Activated T-cell treated with anti-CD3 and anti-CD28 coated beads for 1 hour (primary cell): ENCODE measurements at regions not wholly inside any gene's neighbourhood (a gene's known extent, or its start where the extent isn't known, plus 50 kb on each side); places are given as distances from the start of the nearest gene placed in this dataset.
"Not testable (repeated sequence)": the region's sequence is repeated elsewhere in the genome, so short reads cannot be mapped to it uniquely, and the experiment has no call there.

ENCODE experiments used
- DNase-seq: peaks from one replicate; pipeline ENCODE4 v3.0.0-alpha.2; 2020; ENCODE audit warnings: low read depth

GRCh38 chr16:85514598-85515318, 98.4 kb upstream of the GSE1 start:
- DNase-seq, result no peak

GRCh38 chr16:85515319-85515745, 97.8 kb upstream of the GSE1 start:
- no peak for DNase-seq

DNA sequence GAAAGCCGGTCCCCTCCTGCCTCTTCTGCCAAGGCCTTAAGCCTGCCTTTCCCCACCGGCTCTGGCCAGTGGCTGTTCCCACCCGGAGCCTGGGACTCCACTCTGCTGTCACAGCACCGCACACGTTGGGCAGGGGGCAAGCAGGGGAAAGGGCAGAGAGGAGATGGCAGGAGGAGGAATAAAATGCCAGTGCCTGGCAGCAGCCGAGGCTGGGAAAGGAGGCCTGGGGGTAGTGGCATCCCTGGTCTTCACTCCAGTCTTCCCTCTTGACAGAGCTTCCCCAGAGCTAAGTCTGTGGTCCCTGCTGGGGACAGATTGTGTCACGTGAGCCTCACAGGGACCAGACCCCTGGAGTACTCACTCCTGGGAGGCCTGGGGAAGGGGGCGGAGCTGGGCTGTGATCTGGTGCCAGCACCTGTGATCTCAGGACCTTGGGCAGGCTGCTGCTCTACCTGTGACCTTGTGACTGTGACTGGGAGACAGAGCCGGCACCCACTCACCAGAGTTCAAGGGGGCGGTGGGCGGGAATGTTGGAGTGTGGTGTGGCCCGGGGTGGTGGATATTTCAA, 97.2 kb upstream of the GSE1 start:
- DNase-seq, result no peak

- no peak for DNase-seq
Measured at GRCh38 chr16:85517154-85517553, 96.0 kb upstream of the GSE1 start.

- no peak for DNase-seq
Measured at GRCh38 chr16:85517563-85518179, 95.5 kb upstream of the GSE1 start.

DNA sequence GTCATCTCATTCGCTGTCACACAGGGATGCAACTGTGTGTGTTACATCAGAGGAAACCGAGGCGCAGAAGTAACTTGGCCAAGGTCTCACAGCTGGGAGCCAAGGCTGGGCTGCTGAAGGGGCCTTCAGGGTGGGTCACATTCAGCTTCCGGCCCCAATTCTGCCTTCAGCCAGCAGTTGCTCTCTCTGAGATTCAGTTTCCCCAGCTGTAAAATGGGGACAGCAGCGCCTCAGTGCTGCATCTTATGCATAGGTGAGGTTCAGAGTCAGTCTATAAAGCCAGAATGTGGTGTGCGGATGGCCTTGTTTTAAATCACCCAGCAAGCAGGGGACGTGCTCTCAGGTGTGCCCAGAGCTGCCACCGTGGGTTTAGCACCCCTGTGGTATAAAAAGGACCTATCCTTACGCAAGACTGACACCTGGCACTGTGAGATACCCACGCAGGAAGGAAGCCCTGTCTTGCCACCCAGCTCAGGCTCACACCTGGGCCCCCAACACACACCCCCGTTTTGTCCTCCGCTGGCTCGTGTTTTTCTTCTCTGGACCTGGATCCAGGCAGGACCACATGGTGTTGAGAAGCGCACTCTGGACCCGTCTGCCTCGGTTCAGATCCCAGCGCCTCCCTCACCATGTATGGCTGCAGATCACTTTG, 94.6 kb upstream of the GSE1 start:
- no peak for DNase-seq

DNA sequence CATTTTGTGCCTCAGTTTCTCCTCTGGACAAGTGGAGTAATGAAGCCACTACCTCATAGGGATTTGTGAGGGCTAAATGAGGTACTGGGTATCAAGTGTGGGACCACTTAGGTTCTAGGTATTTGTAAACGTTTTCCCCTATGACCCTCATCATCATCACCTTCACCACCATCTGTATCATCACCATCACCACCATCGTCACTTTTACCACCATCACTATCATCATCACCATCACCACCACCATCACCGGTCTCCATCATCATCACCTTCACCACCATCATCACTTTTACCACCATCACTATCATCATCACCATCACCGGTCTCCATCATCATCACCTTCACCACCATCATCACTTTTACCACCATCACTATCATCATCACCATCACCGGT, 94.1 kb upstream of the GSE1 start:
- not testable (repeated sequence) for DNase-seq

GRCh38 chr16:85519540-85520231, 93.4 kb upstream of the GSE1 start:
- no peak for DNase-seq

GRCh38 chr16:85520853-85521521, 92.1 kb upstream of the GSE1 start:
- DNase-seq, result no peak

DNA sequence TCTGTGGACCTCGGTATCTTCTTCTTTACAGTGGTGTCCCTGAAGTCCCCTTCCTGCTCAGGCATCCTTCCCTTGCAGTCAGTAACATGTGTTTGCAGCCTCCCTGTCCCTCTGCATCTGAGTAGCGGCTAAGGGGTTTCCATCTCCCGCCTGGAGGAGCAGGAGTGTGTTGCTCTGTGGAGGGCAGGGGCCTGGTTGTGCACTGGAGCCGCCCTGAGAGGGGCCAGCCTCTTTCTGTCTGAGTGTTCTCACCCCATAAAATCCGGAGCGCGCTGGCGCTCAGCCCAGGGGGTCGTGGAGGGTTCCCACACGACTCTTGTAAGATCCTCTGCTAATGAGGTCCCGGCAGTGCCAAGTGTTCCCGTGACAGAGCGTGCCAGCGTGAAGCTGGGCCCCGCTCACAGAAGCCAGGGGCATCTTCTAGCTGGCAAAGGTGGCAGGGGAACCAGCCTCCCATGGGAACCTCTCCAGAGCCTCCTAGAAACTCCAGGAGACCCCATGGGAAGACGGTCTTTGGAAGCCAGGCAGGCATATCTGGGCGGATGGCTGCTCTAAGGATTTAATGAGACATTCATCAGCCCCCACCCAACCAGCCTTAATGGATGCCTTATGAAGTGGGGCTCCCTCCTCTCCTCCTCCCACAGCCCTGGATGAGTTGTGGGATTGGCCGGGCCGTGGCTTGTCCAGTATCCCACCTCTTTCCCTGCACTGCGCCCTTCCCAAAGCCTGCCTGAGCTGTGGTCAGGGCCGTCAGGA, 91.4 kb upstream of the GSE1 start:
- DNase-seq, result no peak

GRCh38 chr16:85522308-85522841, 90.7 kb upstream of the GSE1 start:
- DNase-seq, result no peak

DNA sequence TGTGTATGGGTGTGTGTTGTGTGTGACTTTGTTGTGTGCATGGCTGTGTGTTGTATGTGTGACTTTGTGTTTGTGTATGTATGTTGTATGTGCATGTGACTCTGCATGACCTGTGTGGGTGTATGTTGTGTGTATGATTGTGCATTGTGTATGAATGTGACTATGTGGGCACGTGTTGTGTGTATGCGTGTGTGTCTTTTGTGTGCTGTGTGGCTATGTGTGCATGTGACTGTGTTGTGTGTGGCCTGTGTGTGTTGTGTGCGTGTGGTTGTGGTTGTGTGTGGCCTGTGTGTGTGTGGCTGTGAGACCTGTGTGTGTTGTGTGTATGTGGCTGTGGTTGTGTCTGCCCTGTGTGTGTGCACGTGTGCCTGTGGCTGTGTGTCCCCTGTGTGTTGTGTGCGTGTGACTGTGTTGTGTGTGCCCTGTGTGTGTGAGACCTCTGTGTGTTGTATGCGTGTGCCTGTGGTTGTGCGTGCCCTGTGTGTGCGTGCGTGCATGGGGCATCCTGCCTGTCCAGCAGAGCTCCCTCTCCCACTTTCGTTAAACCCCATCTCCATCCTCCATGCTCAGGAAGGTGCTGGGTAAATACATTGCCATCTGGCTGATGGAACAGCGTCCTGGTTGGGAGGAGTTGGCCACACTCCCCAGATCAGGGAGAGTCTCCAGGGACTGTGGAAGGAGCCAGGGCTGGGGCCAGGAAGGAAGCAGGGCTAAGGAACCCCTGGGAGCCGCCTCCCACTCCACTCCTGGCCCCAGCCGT, 90.1 kb upstream of the GSE1 start:
- DNase-seq, result no peak

DNA sequence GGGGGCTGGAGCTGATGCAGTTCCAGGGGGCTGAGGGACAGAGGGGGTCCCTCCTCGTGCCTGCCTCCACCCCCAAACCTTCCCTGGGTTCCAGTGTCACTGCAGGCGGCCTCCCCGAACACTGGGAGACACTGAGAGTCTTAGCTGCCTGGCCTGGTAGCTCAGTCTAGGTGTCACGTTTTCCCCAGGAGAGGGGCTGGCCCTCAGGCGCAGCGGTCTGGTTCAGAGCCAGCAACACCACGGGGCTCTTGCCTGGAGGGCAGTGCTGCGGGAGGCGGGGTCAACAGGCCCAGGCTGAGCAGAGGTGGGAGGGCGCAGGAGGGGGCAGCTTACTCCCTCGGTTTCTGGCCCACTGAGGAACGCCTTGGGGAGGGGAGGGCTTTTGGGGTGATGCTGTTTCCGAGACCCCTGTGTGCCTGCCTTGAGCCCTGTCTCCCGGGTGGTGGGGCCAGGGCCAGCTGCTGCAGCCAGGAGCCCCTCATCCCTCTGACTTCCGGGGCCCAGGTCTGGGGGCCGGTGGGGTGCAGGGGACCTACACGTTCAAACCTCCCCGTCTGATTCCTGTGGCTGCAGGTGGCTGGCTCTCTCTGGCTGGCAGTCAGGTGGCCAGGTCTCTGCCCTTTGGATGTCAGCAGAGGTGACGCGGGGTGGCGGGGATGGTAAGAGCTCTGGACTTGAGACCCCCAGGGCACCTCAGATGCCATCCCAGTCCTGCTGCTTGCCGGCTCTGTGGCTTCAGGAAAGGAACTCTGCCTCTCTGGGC, 89.3 kb upstream of the GSE1 start:
- no peak for DNase-seq

DNA sequence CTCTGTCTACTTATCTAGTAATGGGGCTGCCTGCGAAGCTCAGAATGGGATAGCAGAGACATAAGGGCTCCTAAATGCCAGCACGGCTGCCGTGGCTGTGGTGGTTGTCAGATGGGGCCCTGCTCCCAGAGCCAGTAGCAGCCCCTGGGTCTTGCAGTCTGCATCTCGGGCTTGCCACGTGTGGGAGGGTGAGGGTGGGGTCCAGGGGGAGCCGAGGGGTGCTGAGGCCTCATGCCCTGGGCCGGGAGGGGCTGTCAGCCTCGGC, 88.8 kb upstream of the GSE1 start:
- DNase-seq, result no peak

GRCh38 chr16:85524630-85525419, 88.3 kb upstream of the GSE1 start:
- no peak for DNase-seq

DNA sequence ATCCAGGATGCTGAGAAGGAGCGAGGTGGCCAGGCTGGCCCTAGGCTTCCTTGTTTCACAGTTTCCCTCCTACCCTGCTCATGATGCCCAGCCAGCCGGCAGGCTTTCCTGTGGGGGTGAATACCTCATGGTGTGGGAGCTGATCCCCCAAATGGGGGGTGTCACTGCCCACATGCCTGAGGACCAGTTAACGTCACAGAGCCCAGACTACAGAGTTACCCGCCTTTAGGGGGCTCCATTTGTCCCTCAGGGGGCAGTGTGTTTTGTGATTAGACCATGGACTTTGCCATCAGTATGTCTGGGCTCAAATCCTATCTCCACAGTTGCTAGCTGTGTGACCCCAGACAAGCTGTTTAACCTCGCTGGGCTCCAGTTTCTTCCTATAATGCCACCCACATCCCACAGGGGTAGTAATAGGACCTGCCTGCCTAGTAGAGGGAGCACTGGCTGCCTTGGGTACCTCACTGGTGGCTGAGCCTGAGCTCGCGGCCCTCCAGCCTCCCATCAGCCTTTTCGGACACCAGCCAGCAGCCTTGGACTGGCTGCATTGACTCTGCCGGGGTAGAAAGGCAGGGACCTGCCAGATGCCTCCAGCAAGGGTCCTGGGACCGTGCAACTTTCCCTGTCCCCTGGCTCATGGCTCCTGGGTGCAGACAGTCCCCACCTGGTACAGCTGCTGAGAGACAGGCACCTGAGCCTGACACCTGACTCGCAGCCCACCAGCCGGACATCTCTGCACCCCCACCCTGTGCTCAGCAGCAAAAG, 87.5 kb upstream of the GSE1 start:
- DNase-seq, result no peak

DNA sequence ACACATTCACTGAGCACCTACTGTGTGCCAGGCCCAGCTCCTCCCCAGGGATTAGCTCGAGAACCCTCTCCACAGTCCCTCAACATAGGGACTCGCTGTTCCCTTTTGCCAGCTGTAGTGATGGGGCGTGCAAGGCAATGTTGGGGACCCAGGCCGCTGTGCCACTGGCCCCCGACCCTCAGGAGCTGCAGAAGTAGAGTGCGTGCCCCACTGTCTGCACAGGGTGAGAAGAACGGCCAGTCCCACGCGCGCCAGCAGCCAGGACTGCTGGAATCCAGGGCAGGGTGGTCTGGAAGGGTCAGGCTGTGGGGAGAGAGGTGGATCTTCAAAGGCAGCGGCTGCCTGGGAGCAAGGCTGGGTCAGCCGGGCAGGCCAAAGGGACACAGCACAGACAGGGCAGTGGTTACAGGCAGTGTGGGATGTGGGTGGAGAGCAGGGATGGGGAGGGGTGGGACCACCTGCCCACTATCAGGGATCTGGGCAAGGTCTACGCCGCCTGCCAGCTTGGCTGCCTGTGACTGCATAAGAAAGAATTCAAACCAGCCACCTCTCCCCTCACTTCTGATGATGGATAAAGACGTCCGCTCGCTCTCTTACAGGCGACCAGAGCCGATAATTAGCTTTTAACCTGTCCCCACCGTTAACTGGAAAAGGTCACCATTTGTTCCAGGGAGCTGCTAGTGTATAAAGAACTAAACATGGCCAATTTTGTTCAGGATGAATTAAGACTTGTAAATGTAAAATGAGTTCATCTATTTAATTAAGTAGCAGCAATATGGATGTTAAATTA, 86.7 kb upstream of the GSE1 start:
- no peak for DNase-seq
